HG02759 (cell line): ENCODE measurements at regions not wholly inside any gene's neighbourhood (a gene's known extent, or its start where the extent isn't known, plus 50 kb on each side); places are given as distances from the start of the nearest gene placed in this dataset.
"Not testable (repeated sequence)": the region's sequence is repeated elsewhere in the genome, so short reads cannot be mapped to it uniquely, and the experiment has no call there.

Experiments
- ATAC-seq: cut with Tn5 transposase; IDR thresholded peaks from one replicate; pipeline ENCODE4 v1.9.1; 2021; ENCODE audit warnings: mild to moderate bottlenecking, moderate library complexity; ENCODE audit not compliant: unreplicated experiment

DNA sequence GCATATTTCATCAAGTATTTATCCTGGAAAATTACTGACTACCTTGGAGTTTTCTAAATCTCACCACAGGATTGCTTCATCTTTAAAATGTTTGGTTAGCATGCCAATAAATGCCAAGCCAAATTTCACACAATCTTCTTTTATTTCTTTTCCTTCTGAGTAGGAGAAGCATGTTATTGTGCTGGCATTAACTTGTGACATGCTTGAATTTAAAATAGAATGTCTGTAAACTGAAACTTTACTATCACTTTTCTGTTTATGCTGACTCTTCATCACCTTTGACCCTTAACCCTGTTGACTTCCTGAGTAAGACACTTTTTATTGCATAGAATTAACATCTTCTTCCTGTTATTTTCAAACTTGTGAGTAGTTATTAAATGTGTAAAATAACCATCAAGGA, 56.2 kb upstream of the LRRTM4 start:
- no peak for ATAC-seq

- ATAC-seq: no peak
Measured at GRCh38 chr2:77579076-77579769, 57.0 kb upstream of the LRRTM4 start.

DNA sequence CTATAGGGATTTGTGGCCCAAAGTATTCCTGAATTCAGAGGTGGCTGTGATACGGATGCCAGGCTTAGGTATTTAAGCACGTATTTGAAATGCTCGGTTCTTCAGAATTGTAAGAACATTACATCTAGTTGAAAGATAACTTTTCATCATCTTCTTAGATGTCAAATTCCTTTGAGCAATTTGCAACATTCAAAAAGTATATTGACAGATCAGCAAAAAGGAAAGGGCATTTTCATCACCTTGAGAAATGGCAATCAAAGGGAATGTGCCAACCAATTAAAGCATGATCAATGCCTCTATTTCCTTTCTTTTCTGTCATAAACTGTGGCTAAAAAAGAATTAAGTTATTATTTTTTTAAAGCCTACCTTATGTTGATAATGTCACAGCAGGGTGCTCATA, 66.3 kb upstream of the LRRTM4 start:
- ATAC-seq: no peak

GRCh38 chr2:77590298-77590917, 68.2 kb upstream of the LRRTM4 start:
- ATAC-seq: no peak

DNA sequence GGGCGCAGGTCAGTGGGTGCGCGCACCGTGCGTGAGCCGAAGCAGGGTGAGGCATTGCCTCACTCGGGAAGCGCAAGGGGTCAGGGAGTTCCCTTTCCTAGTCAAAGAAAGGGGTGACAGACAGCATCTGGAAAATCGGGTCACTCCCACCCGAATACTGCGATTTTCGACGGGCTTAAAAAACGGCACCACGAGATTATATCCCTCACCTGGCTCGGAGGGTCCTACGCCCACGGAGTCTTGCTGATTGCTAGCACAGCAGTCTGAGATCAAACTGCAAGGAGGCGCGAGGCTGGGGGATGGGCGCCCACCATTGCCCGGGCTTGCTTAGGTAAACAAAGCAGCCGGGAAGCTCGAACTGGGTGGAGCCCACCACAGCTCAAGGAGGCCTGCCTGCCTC, 70.8 kb upstream of the LRRTM4 start:
- ATAC-seq: not testable (repeated sequence)

DNA sequence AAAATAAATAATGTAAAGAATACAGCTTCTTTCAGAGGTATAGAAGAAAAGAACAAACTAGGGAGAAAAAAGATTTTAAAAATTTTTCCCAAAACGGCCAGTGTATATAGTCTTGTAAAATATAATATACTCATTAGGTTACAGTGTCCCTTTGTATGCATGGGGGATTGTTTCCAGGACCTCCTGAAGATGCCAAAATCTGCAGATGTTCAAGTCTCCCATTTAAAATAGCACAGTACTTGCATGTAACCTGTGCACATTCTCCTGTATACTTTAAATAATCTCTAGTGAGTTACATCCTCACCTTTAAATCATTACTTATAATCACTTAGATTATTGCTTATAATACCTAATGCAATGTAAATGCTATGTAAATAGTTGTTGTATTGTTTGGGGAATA, 80.6 kb upstream of the LRRTM4 start:
- no peak for ATAC-seq

- ATAC-seq: no peak
Measured at GRCh38 chr2:77604953-77605929, 83.1 kb upstream of the LRRTM4 start.

GRCh38 chr2:77608510-77608909, 86.3 kb upstream of the LRRTM4 start:
- ATAC-seq: no peak

- no peak for ATAC-seq
Measured at GRCh38 chr2:77629539-77629938, 107.4 kb upstream of the LRRTM4 start.

DNA sequence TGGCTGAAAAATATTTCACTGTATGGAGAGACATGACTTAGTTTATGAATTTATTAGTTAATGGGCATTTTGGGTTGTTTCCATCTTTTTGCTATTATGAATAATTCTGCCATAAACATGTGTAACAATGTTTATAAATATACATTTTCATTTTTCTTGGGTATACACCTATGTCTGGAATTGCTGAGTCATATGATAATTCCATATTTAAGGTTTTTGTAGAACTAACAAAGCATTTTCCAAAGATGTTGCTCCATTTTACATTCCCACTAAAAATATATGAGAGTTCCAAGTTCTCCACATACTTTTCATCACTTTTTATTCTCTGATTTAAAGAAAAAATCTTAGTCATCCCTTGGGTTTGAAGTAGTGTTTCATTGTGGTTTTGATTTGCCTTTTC, 108.8 kb upstream of the LRRTM4 start:
- no peak for ATAC-seq

DNA sequence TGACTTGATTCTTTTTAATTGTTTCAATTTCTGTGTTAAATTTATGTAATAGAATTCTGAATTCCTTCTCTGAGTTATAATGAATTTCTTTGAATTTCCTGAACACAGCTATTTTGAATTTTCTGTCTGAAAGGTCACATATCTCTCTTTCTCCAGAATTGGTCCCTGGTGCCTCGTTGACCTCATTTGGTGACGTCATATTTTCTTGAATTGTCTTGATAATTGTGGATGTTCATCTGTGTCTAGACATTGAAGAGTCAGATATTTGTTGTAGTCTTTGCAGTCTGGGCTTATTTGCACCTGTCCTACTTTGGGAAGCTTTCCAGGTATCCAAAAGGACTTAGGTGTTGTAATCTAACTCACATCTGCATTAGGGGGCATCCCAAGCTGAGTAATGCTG, 111.4 kb upstream of the LRRTM4 start:
- no peak for ATAC-seq

DNA sequence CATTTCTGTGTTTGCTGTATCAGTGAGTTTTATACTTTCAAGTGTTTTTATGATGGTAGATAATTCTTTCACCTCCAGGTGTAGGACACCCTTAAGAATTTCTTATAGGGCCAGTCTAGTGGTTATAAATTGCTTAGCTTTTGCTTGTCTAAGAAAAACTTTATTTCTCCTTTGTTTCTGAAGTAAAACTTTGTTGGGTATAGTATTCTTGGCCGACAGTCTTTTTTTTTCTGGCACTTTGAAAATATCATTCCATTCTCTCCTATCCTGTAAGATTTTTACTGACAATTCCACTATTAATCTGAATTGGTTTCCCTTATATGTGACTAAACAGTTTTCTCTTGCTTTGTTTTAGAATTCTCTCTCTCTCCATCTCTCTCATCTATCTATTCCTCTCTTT, 118.7 kb upstream of the LRRTM4 start:
- ATAC-seq: no peak

DNA sequence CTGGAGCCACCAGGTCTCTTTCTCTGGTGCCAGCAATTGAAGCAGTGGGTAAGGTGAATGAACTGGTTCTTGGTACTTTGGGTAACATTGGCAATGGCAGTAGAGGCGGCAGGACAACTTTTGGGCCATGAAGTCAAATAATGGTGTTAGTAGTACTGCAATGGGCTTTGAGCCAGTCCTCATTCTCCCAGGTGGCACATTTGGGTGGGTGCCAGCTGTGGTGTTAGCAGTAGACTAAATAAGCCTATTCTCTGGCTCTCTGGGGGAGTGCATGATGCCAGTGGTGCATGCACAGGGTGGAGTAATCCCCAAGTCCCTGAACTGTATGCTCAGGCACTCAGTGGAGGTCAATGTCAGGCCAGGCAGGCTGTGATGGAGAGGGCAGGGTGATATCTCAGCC, 120.2 kb upstream of the LRRTM4 start:
- ATAC-seq: no peak

GRCh38 chr2:77649856-77650255, 127.7 kb upstream of the LRRTM4 start:
- ATAC-seq: no peak

DNA sequence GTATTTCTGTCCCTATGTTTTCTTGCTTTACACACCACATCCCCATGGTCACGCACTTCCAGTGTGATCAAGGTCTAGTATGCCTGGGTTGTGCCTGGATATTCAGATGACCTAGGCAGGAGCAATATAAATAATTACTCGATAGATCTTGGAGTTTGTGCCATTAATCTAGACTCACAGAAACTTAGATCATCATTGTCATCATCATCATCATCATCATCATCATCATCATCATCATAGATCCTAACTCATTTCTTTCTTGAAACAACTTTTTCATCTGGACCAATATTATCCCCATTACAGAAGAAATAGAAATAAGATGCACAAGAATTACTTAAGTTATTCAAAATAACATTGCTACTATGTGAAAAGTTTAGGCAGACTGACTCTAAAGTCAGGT, 130.3 kb upstream of the LRRTM4 start:
- ATAC-seq: no peak

DNA sequence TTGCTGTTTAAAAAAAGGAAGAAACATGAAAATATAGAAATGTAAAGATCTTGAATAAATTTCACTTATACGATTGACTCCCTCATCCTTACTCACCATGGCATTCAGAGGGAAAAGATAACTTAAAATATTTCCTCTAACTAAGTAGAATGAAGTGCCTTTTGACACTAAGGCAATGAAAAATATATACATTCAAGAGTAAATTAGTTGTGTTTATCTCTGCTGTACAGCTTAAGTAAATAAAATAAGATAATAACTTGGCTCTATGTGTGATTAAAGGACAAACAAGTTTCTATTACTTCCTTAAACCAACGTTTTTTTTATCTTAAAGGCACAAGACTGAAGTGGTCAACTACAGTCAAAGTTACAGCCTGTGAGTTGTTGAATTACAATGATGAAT, 142.3 kb upstream of the LRRTM4 start:
- no peak for ATAC-seq

DNA sequence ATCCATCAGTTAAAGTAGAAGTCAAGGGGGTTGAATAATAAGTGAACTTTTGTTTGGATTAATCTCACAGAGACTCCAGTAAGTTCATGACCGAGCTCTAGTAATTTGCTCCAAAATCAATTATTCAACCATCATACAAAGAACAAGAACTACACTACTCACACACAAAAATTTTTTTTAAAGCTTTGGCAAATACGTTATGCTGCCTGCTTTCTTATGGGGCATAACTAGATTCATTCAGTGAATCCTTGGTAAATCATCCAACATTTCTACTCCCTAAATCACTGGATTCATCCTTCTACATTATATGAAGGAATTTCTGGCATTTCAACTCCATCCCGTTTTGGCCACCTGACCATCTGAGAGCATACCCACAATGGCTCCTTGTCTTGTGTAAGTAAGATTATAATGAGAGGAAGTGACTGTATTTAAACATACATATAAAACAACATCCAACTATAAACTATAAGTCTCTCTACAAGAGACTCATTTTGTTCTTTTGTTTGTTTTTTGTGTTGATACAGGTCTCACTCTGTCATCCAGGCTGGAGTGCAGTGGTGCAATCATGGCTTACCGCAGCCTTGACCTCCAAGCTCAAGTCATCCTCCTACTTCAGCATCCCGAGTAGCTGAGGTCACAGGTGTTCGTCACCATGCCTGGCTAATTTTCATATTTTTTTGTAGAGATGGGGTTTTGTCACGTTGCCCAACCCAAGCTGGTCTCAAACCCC, 144.2 kb upstream of the LRRTM4 start:
- no peak for ATAC-seq

DNA sequence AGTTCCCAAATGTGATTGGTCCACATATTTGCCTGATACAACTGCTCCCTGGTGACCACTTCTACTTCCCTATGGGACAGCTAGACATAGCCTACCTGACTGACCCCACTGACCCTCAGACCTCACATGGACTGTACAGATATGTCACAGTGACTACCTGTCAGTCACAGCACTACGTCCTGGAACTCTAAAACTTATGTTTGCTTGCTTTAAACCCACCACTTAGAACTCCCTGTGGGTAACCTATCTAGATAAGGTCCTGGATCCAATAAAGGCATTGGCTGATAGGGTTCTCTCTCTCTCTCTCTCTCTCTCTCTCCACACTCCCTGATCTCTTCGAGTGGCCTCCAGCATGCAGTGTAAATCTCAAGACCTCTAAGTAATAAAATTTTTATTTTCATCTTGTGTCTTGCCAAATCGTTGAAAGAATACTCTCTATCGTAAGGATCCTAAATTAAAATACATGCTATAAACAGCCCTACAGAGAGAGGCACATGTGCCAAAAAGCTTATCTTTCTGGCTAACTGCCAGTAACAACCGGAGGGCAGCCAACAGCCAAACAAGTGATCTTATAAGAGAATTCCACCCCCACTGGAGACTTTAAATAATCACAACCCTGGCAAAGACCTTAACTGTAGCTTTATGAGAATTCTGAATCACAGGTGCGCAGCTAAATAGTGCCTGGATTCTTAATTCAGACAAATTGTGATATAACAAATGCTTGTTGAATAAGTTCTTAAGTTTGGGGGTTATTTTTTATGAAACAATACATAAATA, 162.6 kb upstream of the LRRTM4 start:
- not testable (repeated sequence) for ATAC-seq

- no peak for ATAC-seq
Measured at GRCh38 chr2:77712601-77713000, 190.4 kb upstream of the LRRTM4 start.

DNA sequence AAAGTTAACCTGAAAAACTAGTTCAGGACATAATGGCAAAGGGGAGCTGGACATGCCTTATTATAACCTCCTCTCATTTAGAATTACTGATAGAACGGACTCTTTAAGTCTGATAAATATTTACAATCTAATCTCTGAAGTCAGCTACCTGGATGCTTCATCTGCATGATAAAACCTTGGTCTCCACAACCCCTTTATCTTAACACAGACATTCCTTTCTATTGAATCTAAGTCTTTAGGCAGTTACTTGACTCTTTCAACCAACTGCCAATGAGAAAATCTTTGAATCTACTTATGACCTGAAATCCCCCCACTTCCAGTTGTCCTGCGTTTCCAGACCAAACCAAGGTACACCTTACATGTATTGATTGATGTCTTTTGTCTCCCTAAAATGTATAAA, 191.2 kb upstream of the LRRTM4 start:
- no peak for ATAC-seq
